ENCODE measurements at regions not wholly inside any gene's neighbourhood (a gene's known extent, or its start where the extent isn't known, plus 50 kb on each side); places are given as distances from the start of the nearest gene placed in this dataset.

- TF ChIP-seq MAX (IDR thresholded peaks at IDR 0.05) (no peak), EGR1 (IDR thresholded peaks at IDR 0.05; ENCODE audit: low read depth) (no peak)
Observed at GRCh38 chr2:22397847-22398246, 987.1 kb upstream of the KLHL29 start.
